Caki2 (cell line): ENCODE measurements at regions not wholly inside any gene's neighbourhood (a gene's known extent, or its start where the extent isn't known, plus 50 kb on each side); places are given as distances from the start of the nearest gene placed in this dataset.

ENCODE experiments used
- DNase-seq: peaks from one replicate; pipeline ENCODE4 v3.0.0-alpha.2; 2015; ENCODE audit warnings: low read depth
- in situ Hi-C: cut with HindIII; loops from 2 replicates; pipeline ENCODE4 v1.10.0; 2016; ENCODE audit warnings: low sequenced_read_pairs, low pct_unique_long_range_greater_than_20kb, mixed read lengths

DNA sequence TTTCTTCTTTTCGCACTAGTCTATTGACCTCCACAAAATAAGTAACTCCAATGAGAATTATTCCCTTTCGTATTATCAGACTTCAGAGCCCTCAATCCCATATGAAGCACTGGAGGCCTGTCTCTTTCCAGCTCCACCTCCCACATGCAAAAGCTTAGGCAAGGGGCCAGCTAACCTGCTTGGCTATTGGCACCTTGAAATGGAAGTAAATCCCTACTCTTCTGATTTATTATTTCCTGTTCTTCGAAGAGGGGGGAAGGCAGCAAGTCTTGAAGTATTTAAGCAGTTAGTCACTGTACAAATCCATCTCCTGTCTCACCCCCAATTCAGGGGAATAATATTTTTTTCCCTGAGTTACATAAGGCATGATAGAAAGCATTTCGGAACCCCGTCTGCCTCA lies 577.8 kb downstream of the MAFB start:
- no peak for DNase-seq
- in situ Hi-C loops = no loop called here

DNA sequence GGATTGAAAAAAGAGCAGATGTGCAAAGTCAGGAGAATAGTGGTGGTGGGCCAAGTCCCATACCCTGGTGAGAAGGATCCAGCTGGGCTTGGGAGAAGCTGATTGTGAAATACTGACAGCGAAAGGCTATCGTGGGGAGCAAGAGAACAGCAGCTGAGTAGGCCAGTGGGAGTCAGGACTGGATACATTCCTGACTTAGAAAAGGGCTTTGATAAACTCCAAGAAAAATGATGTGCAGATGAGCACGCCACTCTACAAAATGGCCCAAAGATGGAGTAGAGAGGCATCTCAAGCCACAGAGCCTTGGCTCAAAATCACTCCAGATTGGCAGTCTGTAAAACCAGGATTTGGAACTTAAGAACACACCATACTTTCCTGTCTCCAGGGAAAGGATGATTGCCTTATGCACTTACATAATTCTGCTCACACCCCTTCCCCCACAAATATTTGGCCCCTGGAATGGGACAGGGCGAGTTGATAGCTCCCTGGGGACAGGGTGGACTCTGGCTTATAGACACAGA lies 578.7 kb downstream of the MAFB start:
- in situ Hi-C loops = no loop called here
- DNase-seq = no peak

DNA sequence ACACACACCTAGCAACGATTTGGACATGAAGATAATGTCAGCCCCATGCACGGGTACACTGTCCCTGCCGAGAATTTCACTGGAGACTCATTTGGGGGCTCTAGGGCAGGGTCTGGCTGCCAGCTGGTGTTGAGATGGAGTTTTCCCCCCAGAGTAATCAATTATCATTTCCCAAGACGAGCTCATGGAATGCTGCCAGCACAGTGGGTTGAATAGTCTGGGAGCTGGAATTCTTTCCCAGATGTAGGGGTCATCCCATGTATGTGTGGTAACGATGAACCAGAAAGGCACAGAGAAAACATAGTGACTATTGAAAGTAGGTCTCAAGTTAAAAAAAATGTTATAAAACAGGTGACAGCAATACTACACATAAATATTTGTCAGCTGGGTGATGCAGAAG lies 579.9 kb downstream of the MAFB start:
- DNase-seq = no peak
- in situ Hi-C loops = no loop called here

DNA sequence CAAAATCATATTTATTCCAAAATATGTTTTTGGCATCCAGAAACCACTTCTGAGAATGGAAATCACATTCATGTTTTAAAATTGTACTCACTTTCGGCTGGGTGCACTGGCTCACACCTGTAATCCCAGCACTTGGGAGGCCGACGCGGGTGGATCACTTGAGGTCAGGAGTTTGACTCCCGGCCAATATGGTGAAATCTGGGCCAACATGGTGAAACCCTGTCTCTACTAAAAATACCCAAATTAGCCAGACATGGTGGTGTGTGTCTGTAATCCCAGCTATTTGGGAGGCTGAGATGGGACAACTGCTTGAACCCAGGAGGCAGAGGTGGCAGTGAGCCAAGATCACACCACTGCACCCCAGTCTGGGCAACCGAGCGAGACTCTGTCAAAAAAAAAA lies 580.7 kb downstream of the MAFB start:
- DNase-seq = no peak
- in situ Hi-C loops = no loop called here

DNA sequence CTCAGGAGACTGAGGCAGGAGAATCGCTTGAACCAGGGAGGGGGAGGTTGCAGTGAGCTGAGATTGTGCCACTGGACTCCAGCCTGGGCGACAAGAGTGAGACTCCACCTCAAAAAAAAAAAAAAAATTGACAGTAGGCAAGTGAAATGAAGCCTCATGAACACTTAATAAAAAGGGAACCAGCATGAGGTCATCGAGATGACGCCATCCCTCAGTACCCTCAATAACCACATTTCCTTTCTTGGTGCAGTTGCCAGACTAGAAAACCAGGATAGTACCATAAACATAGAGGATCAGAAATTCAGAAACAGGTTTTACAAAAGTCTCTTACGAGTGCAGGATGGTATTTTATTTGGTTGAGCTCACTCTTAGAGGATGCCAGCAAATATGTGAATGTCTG lies 584.1 kb downstream of the MAFB start:
- DNase-seq = no peak
- in situ Hi-C loops = no loop called here

DNA sequence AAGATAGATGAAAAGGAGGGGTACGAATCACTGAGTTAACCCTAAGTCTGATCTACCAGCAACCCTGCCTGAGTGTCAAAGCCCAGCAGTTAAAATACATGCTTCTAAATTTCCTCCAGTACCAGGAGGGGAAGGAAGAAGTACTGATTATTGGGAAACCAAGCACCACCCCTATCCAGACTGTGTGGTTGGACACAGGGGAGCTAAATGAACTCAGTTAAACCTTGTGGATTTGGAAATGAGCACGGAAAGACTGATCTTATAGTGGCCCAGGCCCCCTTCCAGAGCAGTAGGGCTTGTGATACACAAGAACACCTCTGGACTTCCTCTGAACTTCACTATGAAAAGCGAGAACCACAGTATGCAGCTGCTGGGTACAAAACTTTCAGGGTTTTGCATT lies 585.6 kb downstream of the MAFB start:
- in situ Hi-C loops = no loop called here

DNA sequence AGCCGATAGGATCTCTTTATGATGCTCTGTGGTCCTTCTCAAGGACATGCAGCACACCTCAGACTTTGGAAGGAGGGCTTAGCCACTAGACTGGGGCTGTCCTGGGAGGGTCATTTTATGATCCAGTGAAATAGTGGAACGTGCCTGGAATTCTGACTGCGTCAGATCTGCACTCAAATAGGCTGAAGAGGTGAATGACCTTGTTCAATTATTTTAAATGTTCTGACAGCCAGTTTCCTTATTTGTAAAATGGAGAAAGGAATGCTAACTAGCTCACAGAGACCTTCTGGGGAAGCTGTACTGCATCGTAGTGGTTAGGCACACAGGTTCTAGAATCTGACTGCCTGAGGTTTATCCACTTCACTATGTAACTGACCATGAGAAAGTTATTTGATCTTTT lies 587.5 kb downstream of the MAFB start:
- DNase-seq = no peak
- in situ Hi-C loops = no loop called here

More for the DNA sequence above, 585.6 kb downstream of the MAFB start:
- no peak for DNase-seq

DNA sequence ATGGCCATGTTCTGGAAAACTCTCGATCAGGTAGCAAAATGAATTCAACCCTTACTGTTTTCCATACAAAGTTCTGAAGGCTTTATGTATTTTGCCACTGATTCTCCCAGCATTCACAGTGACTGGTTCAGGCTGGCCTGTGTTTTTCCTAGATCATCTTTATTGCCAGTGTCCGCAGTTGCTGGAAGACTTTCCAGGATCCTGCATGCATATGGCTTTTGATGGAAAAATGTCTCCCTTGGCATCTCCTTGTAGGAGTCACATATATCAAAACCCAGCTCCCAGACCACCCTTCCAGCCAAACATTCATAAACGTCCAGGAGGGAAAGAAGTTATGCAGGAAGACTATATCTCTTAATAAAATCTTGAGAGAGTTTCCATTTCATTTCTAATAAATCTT lies 588.8 kb downstream of the MAFB start:
- in situ Hi-C loops = no loop called here
- no peak for DNase-seq

DNA sequence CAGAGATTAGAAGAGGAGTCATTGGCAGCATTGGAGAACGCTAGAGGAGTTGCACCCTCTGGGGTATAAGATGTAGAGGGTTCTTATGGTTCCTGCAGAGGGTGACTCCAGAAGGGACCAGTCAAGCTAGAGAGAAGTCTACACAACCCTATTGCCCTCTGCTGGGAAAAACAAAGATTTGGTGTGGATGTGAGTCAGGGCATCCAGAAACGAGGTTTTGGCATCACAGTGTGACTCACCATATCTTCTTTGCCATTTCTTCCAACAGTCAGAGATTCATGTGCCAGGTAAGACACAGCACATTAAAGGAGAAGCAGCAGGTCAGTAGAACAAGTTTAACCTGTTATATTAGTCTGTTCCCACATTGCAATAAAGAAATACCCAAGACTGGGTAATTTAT lies 598.8 kb downstream of the MAFB start:
- no peak for DNase-seq
- in situ Hi-C loops = no loop called here

DNA sequence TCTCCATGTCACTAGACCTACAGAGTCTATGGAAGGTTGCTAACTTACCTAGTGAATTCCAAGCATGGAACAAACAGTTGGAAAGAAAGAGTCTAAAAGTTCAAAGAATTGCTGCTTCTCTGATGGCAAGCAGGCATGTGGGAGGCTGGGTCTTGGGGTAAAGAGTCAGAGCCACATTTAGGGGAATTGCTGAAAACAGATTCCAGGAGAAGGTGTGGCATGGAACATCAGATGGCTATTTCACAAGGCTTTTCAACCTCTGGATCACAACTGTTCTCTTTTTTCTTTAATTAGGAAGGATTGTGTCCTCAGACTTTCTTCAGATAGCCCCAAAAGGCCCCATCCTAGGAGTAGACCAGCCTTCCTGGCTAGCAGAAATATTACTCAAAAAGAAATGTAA lies 601.5 kb downstream of the MAFB start:
- no peak for DNase-seq
- in situ Hi-C loops = no loop called here

DNA sequence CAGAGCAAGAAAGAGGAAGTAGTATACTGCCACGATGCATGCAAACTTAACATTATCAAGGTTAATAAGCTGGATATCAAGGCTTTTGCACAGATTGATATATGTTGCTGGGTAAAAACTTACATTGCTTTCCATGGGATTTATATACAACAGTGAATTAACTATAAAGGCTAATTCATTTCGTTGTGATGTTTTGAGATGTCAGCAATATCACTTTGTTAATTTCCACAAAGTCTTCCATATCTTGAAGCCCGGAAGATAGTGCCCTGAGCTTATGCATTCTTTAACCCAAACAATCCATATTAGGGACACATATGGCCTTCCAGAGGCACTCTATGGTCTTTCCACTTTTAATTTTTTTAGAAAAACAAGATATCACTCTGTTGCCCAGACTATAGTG lies 603.5 kb downstream of the MAFB start:
- no peak for DNase-seq
- in situ Hi-C loops = no loop called here

DNA sequence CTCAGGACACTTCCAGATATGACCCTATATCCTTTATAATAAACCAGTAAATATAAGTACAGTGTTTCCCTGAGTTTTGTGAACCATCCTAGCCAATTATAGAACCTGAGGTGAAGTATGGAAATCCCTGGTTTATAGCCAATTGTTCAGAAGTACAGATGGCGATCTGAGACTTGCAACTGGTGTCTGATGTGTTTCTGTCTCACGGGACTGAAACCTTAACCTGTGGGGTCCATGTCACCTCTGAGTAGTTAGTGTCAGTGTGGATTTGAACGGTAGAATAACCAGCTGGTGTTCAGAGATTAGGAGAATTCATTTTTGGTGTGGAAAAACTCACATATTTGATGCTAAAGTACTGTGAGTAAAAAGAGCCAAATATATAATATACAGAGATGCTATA lies 606.6 kb downstream of the MAFB start:
- in situ Hi-C loops = no loop called here

DNA sequence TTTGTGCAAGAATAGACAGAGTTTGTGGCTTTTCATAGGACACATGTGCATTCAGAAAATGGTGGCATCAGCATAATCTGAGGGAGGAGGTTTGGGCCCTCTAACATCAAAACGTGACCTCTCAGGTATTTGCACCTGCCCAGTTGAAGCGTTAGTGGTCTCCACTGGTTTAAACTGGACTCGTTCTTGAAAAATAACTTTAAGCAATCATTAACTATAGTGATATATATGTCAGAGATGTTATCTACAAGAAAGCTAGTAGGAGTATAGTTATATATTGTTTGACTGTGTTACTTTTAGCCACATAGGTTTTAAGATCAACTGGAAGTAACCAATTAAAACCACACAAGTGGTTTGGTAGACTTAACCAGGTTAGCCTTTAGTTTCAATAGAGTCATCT lies 607.4 kb downstream of the MAFB start:
- in situ Hi-C loops = no loop called here
- DNase-seq = no peak

More for the DNA sequence above, 606.6 kb downstream of the MAFB start:
- no peak for DNase-seq

DNA sequence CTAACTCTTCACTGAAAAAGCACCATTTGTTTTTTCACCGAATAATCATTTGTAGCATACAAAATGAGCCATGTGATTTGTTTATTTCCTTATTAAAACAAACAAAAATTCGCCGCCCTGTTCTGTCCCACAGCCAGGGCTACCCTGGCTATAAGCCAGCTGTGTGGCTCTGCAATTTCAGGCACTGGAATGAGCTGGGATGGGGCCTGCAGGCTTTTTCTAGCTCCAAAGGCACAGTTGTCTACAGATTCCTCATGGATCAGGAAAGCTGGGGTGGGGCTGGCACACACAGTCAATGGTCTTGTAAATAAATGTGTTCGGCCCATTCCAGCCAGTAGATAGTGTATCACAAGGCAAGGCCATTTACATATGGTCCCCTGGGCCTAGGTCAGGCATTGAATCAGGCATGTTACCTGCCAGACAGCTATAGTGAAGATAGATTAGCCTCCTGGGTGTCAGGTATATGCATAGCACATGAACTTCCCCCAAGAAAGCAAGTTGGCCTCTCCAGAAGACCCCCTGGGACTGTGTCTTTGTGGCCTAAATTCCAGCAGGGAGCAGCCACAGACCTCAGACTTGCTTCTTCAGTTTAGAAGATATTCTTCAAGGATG lies 608.9 kb downstream of the MAFB start:
- no peak for DNase-seq
- in situ Hi-C loops = no loop called here

DNA sequence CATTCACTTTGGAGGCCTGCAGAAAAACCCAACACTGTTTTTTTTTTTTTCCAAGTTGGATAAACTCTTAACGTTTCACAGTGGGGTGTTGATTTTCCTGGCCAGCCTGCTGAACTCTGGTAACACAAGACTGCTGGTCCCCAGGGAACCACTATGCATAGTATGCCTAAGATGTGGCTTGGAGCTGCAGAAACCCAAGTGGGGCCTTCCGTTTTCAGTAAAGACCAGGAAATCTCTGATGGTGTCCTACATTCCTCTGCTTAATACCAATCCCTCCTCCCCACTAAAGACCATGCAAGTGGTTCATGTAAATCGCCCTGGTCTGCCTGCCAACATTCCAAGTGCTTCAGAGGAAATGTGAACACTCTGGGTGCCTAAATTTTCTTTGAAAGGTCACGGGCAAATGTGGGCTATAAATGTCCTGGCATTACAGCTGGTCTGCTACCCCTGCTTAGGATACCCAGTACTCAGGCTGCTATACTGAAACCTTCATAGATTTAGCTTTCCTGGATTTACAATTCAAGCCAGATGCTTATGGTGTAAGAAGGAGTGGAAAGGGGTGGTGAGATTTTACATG lies 615.4 kb downstream of the MAFB start:
- no peak for DNase-seq
- in situ Hi-C loops = no loop called here

DNA sequence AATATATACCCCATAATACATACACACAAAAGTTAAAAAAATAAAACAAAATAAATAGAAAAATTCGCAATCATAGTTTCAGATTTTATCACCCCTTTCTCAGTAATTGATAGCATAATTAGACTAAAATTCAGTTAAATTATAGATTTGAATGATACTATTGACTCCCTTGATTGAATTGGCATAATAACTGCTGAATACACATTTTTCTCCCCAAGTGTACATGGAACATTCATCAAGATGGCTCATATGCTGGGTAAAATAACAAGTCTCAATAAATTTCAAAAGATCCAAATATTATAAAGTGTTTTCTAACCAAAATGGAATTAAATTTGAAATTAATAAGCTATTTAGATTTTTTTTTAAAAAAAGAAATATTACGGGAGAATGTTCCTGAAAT lies 616.1 kb downstream of the MAFB start:
- DNase-seq = no peak
- in situ Hi-C loops = no loop called here

DNA sequence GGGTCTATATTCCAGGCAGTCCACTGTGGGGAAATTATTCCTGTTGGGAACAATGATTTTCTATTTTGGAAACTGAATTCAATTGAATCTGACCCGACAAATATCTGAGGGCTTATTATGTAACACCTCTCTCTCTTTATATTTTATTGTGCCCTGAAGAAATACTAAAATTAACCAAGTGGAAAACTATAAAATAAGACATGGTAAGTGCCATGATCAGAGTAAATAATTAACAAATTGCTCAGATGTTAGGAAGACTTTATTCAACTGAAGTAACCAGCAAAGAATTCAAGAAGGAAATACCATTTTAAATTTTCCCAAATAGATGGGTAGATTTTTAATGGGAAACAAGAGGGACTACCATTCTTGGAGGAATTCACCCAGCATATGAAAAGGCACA lies 632.9 kb downstream of the MAFB start:
- in situ Hi-C loops = no loop called here
- DNase-seq = peak; percentile 39

DNA sequence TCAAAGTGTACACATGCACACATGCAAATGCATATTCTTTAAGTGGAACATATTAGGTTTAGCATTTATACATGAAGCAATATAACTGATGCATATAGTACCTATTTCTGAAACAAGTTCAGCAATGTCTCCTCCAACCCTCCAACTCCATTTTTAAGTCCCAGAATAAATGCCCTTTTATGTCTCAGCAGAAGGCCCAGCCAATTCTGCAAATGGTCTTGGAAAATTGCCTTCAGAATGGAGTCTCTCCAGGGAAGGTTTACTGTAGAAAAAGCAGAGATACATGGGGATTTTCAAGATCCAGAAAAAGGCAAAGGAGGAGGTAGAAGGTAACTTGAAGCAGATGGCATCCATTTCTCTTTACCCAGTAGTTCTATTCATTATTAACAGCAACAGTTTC lies 633.3 kb downstream of the MAFB start:
- DNase-seq = no peak
- in situ Hi-C loops = no loop called here

DNA sequence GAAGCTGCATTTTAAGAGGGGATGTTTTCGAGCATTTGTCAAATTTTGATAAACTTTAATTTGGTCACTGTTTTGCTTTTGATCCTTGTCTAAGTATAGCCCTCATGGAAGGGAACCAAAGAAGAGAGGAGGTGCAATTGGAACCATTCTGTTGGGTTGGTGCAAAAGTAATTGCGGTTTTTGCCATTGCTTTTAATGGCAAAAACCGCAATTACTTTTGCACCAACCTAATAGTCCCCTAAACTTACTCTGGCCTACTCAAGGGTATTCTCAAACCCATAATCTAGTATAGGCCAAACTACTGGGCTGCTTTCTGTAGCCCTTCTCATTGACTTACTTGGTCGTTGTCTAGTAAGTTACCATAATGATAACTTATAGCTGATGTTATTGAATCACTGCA lies 634.7 kb downstream of the MAFB start:
- in situ Hi-C loops = no loop called here
- no peak for DNase-seq

DNA sequence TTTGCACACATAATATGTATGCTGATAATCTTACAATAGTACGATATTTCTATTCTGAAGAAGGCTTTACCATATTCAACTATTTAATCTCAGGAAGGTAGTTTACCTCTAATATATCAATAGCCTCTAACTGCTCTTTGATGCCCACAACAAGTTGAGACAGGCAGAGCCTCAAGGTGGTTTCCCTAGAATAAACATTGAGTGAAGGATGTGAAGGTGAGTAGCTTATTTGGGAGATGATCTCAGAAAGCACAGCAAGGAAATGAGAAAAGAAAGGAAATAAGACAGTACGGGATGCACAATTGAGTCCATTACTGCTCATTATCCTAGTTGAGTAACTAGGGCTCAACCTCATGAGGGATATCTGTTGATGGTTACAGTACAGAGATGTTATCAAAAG lies 638.4 kb downstream of the MAFB start:
- DNase-seq = no peak
- in situ Hi-C loops = no loop called here
